OCI-LY1 (cell line): ENCODE measurements at regions not wholly inside any gene's neighbourhood (a gene's known extent, or its start where the extent isn't known, plus 50 kb on each side); places are given as distances from the start of the nearest gene placed in this dataset.

ENCODE experiments used
- H2AFZ ChIP-seq: fragments of 200-600 bp; sonication (generic), shearing (Covaris generic); 2 replicates; pipeline ENCODE4 v1.6.0; 2014; ENCODE audit warnings: antibody characterized with exemption, mild to moderate bottlenecking, low read length
- H3F3A ChIP-seq: fragments of 200-600 bp; sonication (generic), shearing (Covaris generic); 2 replicates; pipeline ENCODE4 v1.6.0; 2014; ENCODE audit warnings: mild to moderate bottlenecking, antibody characterized with exemption, low read length, moderate library complexity; ENCODE audit not compliant: insufficient read depth
- H3K27ac ChIP-seq: fragments of 200-600 bp; sonication (generic); 2 replicates; pipeline ENCODE4 v1.5.1; 2014; ENCODE audit warnings: low read length, mixed run types, mild to moderate bottlenecking, low read depth; ENCODE audit not compliant: poor library complexity, severe bottlenecking
- H3K27me3 ChIP-seq: fragments of 200-600 bp; sonication (generic); 2 replicates; pipeline ENCODE4 v1.6.0; 2014; ENCODE audit warnings: antibody characterized with exemption, mild to moderate bottlenecking, low read length, moderate library complexity; ENCODE audit not compliant: insufficient read depth
- H3K36me3 ChIP-seq: fragments of 200-600 bp; sonication (generic); 2 replicates; pipeline ENCODE4 v1.6.1; 2014; ENCODE audit warnings: mild to moderate bottlenecking, antibody characterized with exemption, low read length, moderate library complexity, mixed read lengths; ENCODE audit not compliant: insufficient read depth
- H3K4me1 ChIP-seq: fragments of 200-600 bp; sonication (generic); 2 replicates; pipeline ENCODE4 v1.5.1; 2014; ENCODE audit warnings: mild to moderate bottlenecking, low read length, moderate library complexity; ENCODE audit not compliant: insufficient read depth, severe bottlenecking
- H3K4me2 ChIP-seq: fragments of 200-600 bp; sonication (generic), shearing (Covaris generic); 2 replicates; pipeline ENCODE4 v1.6.1; 2014; ENCODE audit warnings: low read length
- H3K4me3 ChIP-seq: fragments of 200-600 bp; sonication (generic); 2 replicates; pipeline ENCODE4 v1.5.1; 2014; ENCODE audit warnings: low read length, low read depth, mild to moderate bottlenecking, mixed read lengths; ENCODE audit not compliant: poor library complexity, severe bottlenecking
- H3K79me2 ChIP-seq: fragments of 200-600 bp; shearing (Covaris generic); 2 replicates; pipeline ENCODE4 v1.6.1; 2016; ENCODE audit warnings: mixed run types, low read length, mixed read lengths; ENCODE audit not compliant: insufficient read depth
- H3K9ac ChIP-seq: fragments of 200-600 bp; sonication (generic), shearing (Covaris generic); 2 replicates; pipeline ENCODE4 v1.6.1; 2014; ENCODE audit warnings: mild to moderate bottlenecking, low read length, mixed read lengths
- H3K9me2 ChIP-seq: fragments of 200-600 bp; sonication (generic), shearing (Covaris generic); 2 replicates; pipeline ENCODE4 v1.6.1; 2014; ENCODE audit warnings: low read depth, mild to moderate bottlenecking, low read length, mixed read lengths
- H3K9me3 ChIP-seq: fragments of 200-600 bp; shearing (Covaris generic); 2 replicates; pipeline ENCODE4 v1.6.1; 2014; ENCODE audit warnings: low read length, mixed read lengths
- H4K20me1 ChIP-seq: fragments of 200-600 bp; sonication (generic), shearing (Covaris generic); 2 replicates; pipeline ENCODE4 v1.6.0; 2016; ENCODE audit warnings: mild to moderate bottlenecking, low read length; ENCODE audit not compliant: insufficient read depth
- CTCF ChIP-seq: fragments of 200-600 bp; sonication (generic), shearing (Covaris generic); IDR thresholded peaks from 2 replicates; pipeline ENCODE4 v1.5.1; 2017; ENCODE audit warnings: mild to moderate bottlenecking, antibody characterized with exemption, low read length, moderate library complexity, mixed read lengths
- EZH2 ChIP-seq: fragments of 200-600 bp; sonication (generic), shearing (Covaris generic); IDR thresholded peaks from 2 replicates; pipeline ENCODE4 v1.8.0; 2017; ENCODE audit warnings: borderline replicate concordance, mixed run types, mild to moderate bottlenecking, antibody characterized with exemption, low read length, moderate library complexity, mixed read lengths

DNA sequence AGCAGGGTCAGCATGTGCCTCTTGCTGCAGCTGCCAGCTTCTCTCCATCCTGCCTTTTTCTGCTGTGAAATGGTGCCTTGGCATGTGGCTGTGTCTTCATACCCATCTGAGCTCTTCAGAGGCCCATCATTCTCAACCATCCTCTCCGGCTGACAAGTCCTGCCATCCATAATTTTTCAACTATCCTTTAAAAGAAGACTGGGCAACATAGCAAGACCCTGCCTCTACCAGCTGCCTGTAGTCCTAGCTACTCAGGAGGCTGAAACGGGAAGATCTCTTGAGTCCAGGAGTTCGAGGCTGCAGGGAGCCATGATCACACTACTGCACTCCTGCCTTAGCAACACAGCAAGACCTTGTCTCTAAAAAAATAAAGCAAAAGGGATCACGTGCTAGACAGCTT is 64.2 kb upstream of the TTC29 start:
- Histone ChIP-seq H3K36me3 (no peaks in the 10 kb centered on the region), H4K20me1 (no peaks in the 10 kb centered on the region), H3K9ac (no peak overlapping the region), H2AFZ (no peak overlapping the region), H3K4me2 (no peak overlapping the region), H3F3A (no peaks in the 10 kb centered on the region), H3K9me3 (no peaks in the 10 kb centered on the region), H3K9me2 (no peaks in the 10 kb centered on the region), H3K27me3 (no peaks in the 10 kb centered on the region), H3K27ac (no peak overlapping the region), H3K4me3 (no peak overlapping the region), H3K4me1 (no peaks in the 10 kb centered on the region), H3K79me2 (no peaks in the 10 kb centered on the region)
- TF ChIP-seq EZH2 (no peak), CTCF (no peak)

GRCh38 chr4:147011411-147011810 is 65.7 kb upstream of the TTC29 start:
- Histone ChIP-seq H3K36me3 (no peaks in the 10 kb centered on the region), H3K4me1 (no peaks in the 10 kb centered on the region), H3K4me2 (no peak overlapping the region), H3K4me3 (no peak overlapping the region), H2AFZ (no peak overlapping the region), H4K20me1 (no peaks in the 10 kb centered on the region), H3K27ac (no peak overlapping the region), H3K9me2 (no peaks in the 10 kb centered on the region), H3K9ac (no peak overlapping the region), H3K27me3 (no peaks in the 10 kb centered on the region), H3K79me2 (no peaks in the 10 kb centered on the region), H3F3A (no peaks in the 10 kb centered on the region), H3K9me3 (no peaks in the 10 kb centered on the region)
- TF ChIP-seq EZH2 (no peak), CTCF (no peak)

- no peaks in the 10 kb centered on the region for H3K9me3 ChIP-seq
- H3K4me2 ChIP-seq, result no peak overlapping the region
- TF ChIP-seq EZH2 (no peak), CTCF (no peak)
- no peaks in the 10 kb centered on the region for H3K4me1 ChIP-seq
- H3K27ac ChIP-seq, result no peak overlapping the region
- no peaks in the 10 kb centered on the region for H3K36me3 ChIP-seq
- H3K4me3 ChIP-seq, result no peak overlapping the region
- no peaks in the 10 kb centered on the region for H3K79me2 ChIP-seq
- H3K27me3 ChIP-seq, result no peaks in the 10 kb centered on the region
- no peaks in the 10 kb centered on the region for H4K20me1 ChIP-seq
- H2AFZ ChIP-seq, result no peak overlapping the region
- no peak overlapping the region for H3K9ac ChIP-seq
- H3F3A ChIP-seq, result no peaks in the 10 kb centered on the region
- H3K9me2 ChIP-seq, result no peaks in the 10 kb centered on the region
These were observed 66.5 kb upstream of the TTC29 start for GRCh38 chr4:147012059-147012707.
